H9 (cell line): ENCODE measurements at regions not wholly inside any gene's neighbourhood (a gene's known extent, or its start where the extent isn't known, plus 50 kb on each side); places are given as distances from the start of the nearest gene placed in this dataset.

Experiments used
- DNase-seq: peaks from one replicate; pipeline ENCODE4 v3.0.0-alpha.2; 2017
- H2AFZ ChIP-seq: one replicate; pipeline ENCODE4 v1.6.1; 2013; ENCODE audit warnings: mild to moderate bottlenecking, low read length, control low read depth, moderate library complexity
- H2AK5ac ChIP-seq: 2 replicates; pipeline ENCODE4 v1.6.1; 2013; ENCODE audit warnings: low read length, control low read depth, mixed read lengths; ENCODE audit not compliant: insufficient read length
- H2BK120ac ChIP-seq: one replicate; pipeline ENCODE4 v1.6.1; 2013; ENCODE audit warnings: low read depth, mild to moderate bottlenecking, low read length, control low read depth, inconsistent platforms; ENCODE audit not compliant: poor library complexity, severe bottlenecking
- H2BK12ac ChIP-seq: 2 replicates; pipeline ENCODE4 v1.6.1; 2013; ENCODE audit warnings: low read length, control low read depth, mixed read lengths, low read depth; ENCODE audit not compliant: insufficient read length
- H2BK15ac ChIP-seq: 2 replicates; pipeline ENCODE4 v1.6.1; 2013; ENCODE audit warnings: low read depth, low read length, control low read depth
- H2BK20ac ChIP-seq: one replicate; pipeline ENCODE4 v1.6.1; 2013; ENCODE audit warnings: low read depth, mild to moderate bottlenecking, low read length, control low read depth, inconsistent platforms; ENCODE audit not compliant: poor library complexity, severe bottlenecking
- H2BK5ac ChIP-seq: 2 replicates; pipeline ENCODE4 v1.6.1; 2013; ENCODE audit warnings: low read length, control low read depth, mixed read lengths; ENCODE audit not compliant: insufficient read length
- H3K14ac ChIP-seq: 2 replicates; pipeline ENCODE4 v1.6.1; 2013; ENCODE audit warnings: low read length, control low read depth; ENCODE audit not compliant: insufficient read depth
- H3K18ac ChIP-seq: 2 replicates; pipeline ENCODE4 v1.6.1; 2013; ENCODE audit warnings: low read depth, mild to moderate bottlenecking, mixed read lengths, low read length, control low read depth; ENCODE audit not compliant: insufficient read length
- H3K23ac ChIP-seq: 2 replicates; pipeline ENCODE4 v1.6.1; 2013; ENCODE audit warnings: low read length, control low read depth, mixed read lengths, low read depth; ENCODE audit not compliant: insufficient read length
- H3K23me2 ChIP-seq: 2 replicates; pipeline ENCODE4 v1.6.1; 2013; ENCODE audit warnings: low read depth, mild to moderate bottlenecking, mixed read lengths, low read length, control low read depth; ENCODE audit not compliant: insufficient read length, poor library complexity, severe bottlenecking
- H3K27ac ChIP-seq: 2 replicates; pipeline ENCODE4 v1.5.1; 2013; ENCODE audit warnings: low read length, control low read depth, mixed read lengths, low read depth; ENCODE audit not compliant: insufficient read length
- H3K27me3 ChIP-seq: 2 replicates; pipeline ENCODE4 v1.6.1; 2013; ENCODE audit warnings: low read length, control low read depth, inconsistent platforms; ENCODE audit not compliant: insufficient read depth
- H3K4ac ChIP-seq: 2 replicates; pipeline ENCODE4 v1.6.1; 2013; ENCODE audit warnings: low read depth, mild to moderate bottlenecking, control low read depth, inconsistent platforms, low read length, moderate library complexity
- H3K4me1 ChIP-seq: 2 replicates; pipeline ENCODE4 v1.6.1; 2013; ENCODE audit warnings: low read length, control low read depth, inconsistent platforms; ENCODE audit not compliant: insufficient read depth
- H3K4me2 ChIP-seq: 2 replicates; pipeline ENCODE4 v1.6.1; 2013; ENCODE audit warnings: low read length, control low read depth, mixed read lengths; ENCODE audit not compliant: insufficient read length, insufficient read depth
- H3K56ac ChIP-seq: 2 replicates; pipeline ENCODE4 v1.6.1; 2013; ENCODE audit warnings: low read depth, mild to moderate bottlenecking, mixed read lengths, low read length, control low read depth; ENCODE audit not compliant: insufficient read length
- H3K79me1 ChIP-seq: 2 replicates; pipeline ENCODE4 v1.6.1; 2013; ENCODE audit warnings: low read depth, mild to moderate bottlenecking, moderate library complexity, low read length, control low read depth, inconsistent platforms; ENCODE audit not compliant: insufficient read depth, poor library complexity, severe bottlenecking
- H3K79me2 ChIP-seq: 2 replicates; pipeline ENCODE4 v1.6.1; 2013; ENCODE audit warnings: low read length, control low read depth, inconsistent platforms; ENCODE audit not compliant: insufficient read depth
- H3K9ac ChIP-seq: 2 replicates; pipeline ENCODE4 v1.6.1; 2013; ENCODE audit warnings: low read length, control low read depth, mixed read lengths; ENCODE audit not compliant: insufficient read length; ENCODE audit errors: extremely low read depth
- H3K9me3 ChIP-seq: one replicate; pipeline ENCODE4 v1.6.1; 2013; ENCODE audit warnings: low read depth, low read length, inconsistent platforms; ENCODE audit not compliant: control insufficient read depth
- H3T11ph ChIP-seq: one replicate; pipeline ENCODE4 v1.6.1; 2013; ENCODE audit warnings: mild to moderate bottlenecking, low read length, control low read depth, inconsistent platforms
- H4K20me1 ChIP-seq: one replicate; pipeline ENCODE4 v1.6.1; 2013; ENCODE audit not compliant: control insufficient read depth, insufficient read length, insufficient read depth
- H4K5ac ChIP-seq: 2 replicates; pipeline ENCODE4 v1.6.1; 2013; ENCODE audit warnings: low read depth, mild to moderate bottlenecking, mixed read lengths, low read length, control low read depth; ENCODE audit not compliant: insufficient read length
- H4K8ac ChIP-seq: replicated peaks from 2 replicates; pipeline ENCODE4 v1.6.1; 2013; ENCODE audit warnings: low read length, control low read depth, mixed read lengths, low read depth; ENCODE audit not compliant: insufficient read length
- H4K91ac ChIP-seq: 2 replicates; pipeline ENCODE4 v1.6.1; 2013; ENCODE audit warnings: low read depth, mild to moderate bottlenecking, moderate library complexity, mixed read lengths, low read length, control low read depth; ENCODE audit not compliant: insufficient read length
- H3K27ac Mint-ChIP-seq, 3 experiments: 2 replicates in 2 of 3; 3 replicates in 1 of 3; pipeline ENCODE4 v1.8.0; 2020 to 2021; ENCODE audit warnings: mixed read lengths in 3 of 3, mild to moderate bottlenecking in 1 of 3, moderate library complexity in 1 of 3
- H3K27me3 Mint-ChIP-seq: 2 replicates; pipeline ENCODE4 v1.8.0; 2021; ENCODE audit warnings: low read depth, mild to moderate bottlenecking, moderate library complexity, mixed read lengths
- H3K36me3 Mint-ChIP-seq, 3 experiments: 2 replicates in 2 of 3; 3 replicates in 1 of 3; pipeline ENCODE4 v1.8.0; 2020 to 2021; ENCODE audit warnings: low read depth in 3 of 3, mixed read lengths in 3 of 3; ENCODE audit not compliant: insufficient read depth in 1 of 3
- H3K4me1 Mint-ChIP-seq, 2 experiments: 2 replicates each; pipeline ENCODE4 v1.8.0; 2020; ENCODE audit warnings: mixed read lengths in 2 of 2
- H3K4me3 Mint-ChIP-seq, 2 experiments: 2 replicates in 1 of 2; 3 replicates in 1 of 2; pipeline ENCODE4 v1.8.0; 2020 to 2021; ENCODE audit warnings: mild to moderate bottlenecking in 2 of 2, mixed read lengths in 2 of 2, moderate library complexity in 1 of 2
- H3K9me3 Mint-ChIP-seq, 2 experiments: 2 replicates in 1 of 2; 3 replicates in 1 of 2; pipeline ENCODE4 v1.8.0; 2020; ENCODE audit warnings: mild to moderate bottlenecking in 2 of 2, mixed read lengths in 2 of 2, moderate library complexity in 1 of 2
- CTCF ChIP-seq: fragments of 200-600 bp; sonication (generic); conservative IDR thresholded peaks from 3 replicates; pipeline ENCODE4 v1.8.0; 2021; ENCODE audit warnings: antibody characterized with exemption, mild to moderate bottlenecking
- WGBS: extraction: QIAGEN DNeasy Blood & Tissue Kit; methylation state at CpG from one replicate; pipeline ENCODE4 v1.1.7; 2013; ENCODE audit warnings: missing lambda C conversion rate, low lambda C conversion rate, mixed read lengths; ENCODE audit not compliant: insufficient read length; ENCODE audit errors: extremely low coverage; 5-methylcytosine and 5-hydroxymethylcytosine counted together

- peaks cover 17 to 26% of the 10 kb centered on the region in 2 experiments for H3K9me3 Mint-ChIP-seq
- H3K4me1 Mint-ChIP-seq, result no peaks in the 10 kb centered on the region
- H2BK20ac ChIP-seq, result no peak overlapping the region
- H3K79me2 ChIP-seq, result no peaks in the 10 kb centered on the region
- no peak overlapping the region for H3K56ac ChIP-seq
- H3K27me3 ChIP-seq, result no peaks in the 10 kb centered on the region
- H2BK15ac ChIP-seq, result no peak overlapping the region
- H4K20me1 ChIP-seq, result no peaks in the 10 kb centered on the region
- H3K79me1 ChIP-seq, result no peaks in the 10 kb centered on the region
- peaks cover 11 to 14% (median 12%) of the 10 kb centered on the region in 3 experiments; a peak in 6 of 7 replicates for H3K36me3 Mint-ChIP-seq
- no peak for DNase-seq
- peaks cover 2% of the 10 kb centered on the region; the same call in 1 of the 2 replicates for H3K27me3 Mint-ChIP-seq
- no peak overlapping the region for H3K27ac Mint-ChIP-seq
- H2AFZ ChIP-seq, result no peak overlapping the region
- H2BK12ac ChIP-seq, result no peak overlapping the region
- no peak overlapping the region for H3K4me2 ChIP-seq
- no peak overlapping the region for H4K5ac ChIP-seq
- H3K9me3 ChIP-seq, result no peaks in the 10 kb centered on the region
- H3T11ph ChIP-seq, result no peak overlapping the region
- H2BK5ac ChIP-seq, result no peak overlapping the region
- no peak for TF ChIP-seq CTCF
- no peak overlapping the region for H3K4ac ChIP-seq
- no peak overlapping the region for H3K4me3 Mint-ChIP-seq
- no peaks in the 10 kb centered on the region for H3K4me1 ChIP-seq
- no peak overlapping the region for H3K27ac ChIP-seq
- H4K8ac ChIP-seq, result no peak overlapping the region
- H2AK5ac ChIP-seq, result no peak overlapping the region
- no peaks in the 10 kb centered on the region for H3K23me2 ChIP-seq
- H3K14ac ChIP-seq, result no peak overlapping the region
- no peak overlapping the region for H3K9ac ChIP-seq
- no peak overlapping the region for H2BK120ac ChIP-seq
- H3K23ac ChIP-seq, result no peak overlapping the region
- WGBS, result no CpG with 5 or more reads among the region's 1 CpG
- no peak overlapping the region for H4K91ac ChIP-seq
- H3K18ac ChIP-seq, result no peak overlapping the region
Measured at GRCh38 chr6:130643361-130643760, 183.8 kb upstream of the SMLR1 start.
